HG03060 (cell line): ENCODE measurements at regions not wholly inside any gene's neighbourhood (a gene's known extent, or its start where the extent isn't known, plus 50 kb on each side); places are given as distances from the start of the nearest gene placed in this dataset.
"Not testable (repeated sequence)": the region's sequence is repeated elsewhere in the genome, so short reads cannot be mapped to it uniquely, and the experiment has no call there.

Experiments
- ATAC-seq: cut with Tn5 transposase; IDR thresholded peaks from one replicate; pipeline ENCODE4 v1.9.1; 2021; ENCODE audit warnings: low read depth, moderate number of reproducible peaks; ENCODE audit not compliant: unreplicated experiment

GRCh38 chr12:83468988-83469908 lies 782.5 kb downstream of the TMTC2 start:
- no peak for ATAC-seq

- no peak for ATAC-seq
Observed at GRCh38 chr12:83465632-83466031, 778.9 kb downstream of the TMTC2 start.

- ATAC-seq: no peak
Observed at GRCh38 chr12:83462419-83462818, 775.7 kb downstream of the TMTC2 start.

GRCh38 chr12:83461336-83461935 lies 774.7 kb downstream of the TMTC2 start:
- ATAC-seq: no peak

DNA sequence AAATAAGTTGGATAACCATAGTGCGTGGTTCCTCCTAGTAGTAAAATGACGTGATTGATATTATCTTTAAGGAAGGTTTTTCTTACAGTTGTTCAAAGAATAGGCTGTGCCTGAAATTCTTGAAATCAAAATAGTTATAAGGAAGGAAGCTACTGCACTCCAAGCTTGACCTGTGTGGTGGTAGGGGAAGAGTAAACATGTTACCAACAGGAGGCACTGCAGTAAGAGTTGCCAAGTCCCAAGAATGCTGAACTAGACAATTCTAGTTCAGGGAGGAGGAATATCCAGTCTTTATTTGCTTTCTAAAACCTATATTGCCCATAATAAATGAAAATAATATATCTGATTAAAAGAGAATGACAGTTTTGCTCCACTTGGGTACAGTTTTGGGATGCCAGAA lies 764.5 kb downstream of the TMTC2 start:
- no peak for ATAC-seq

GRCh38 chr12:83434600-83434999 lies 747.9 kb downstream of the TMTC2 start:
- ATAC-seq: no peak

DNA sequence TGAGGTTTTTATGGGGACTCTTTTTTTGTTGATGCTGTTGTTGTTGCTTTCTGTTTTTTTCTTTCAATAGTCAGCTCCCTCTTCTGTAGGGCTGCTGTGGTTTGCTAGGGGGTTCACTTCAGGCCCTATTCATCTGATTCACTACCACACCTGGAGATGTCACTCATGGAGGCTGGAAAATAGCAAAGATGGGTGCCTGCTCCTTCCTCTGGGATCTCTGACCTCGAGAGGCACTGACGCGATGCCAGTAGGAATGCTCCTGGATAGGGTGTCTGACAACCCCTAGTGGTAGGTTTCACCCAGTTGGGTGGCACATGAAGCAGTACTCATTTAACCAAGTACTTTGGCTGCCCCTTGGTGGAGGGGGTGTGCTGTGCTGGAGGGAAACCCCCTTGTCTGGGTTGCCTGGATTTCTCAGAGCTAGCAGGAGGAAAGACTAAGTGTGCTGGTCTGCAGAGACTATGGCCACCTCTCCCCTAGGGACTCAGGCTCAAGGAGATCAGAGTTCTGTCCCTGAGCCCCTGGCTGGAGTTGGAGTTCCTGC lies 745.5 kb downstream of the TMTC2 start:
- no peak for ATAC-seq

DNA sequence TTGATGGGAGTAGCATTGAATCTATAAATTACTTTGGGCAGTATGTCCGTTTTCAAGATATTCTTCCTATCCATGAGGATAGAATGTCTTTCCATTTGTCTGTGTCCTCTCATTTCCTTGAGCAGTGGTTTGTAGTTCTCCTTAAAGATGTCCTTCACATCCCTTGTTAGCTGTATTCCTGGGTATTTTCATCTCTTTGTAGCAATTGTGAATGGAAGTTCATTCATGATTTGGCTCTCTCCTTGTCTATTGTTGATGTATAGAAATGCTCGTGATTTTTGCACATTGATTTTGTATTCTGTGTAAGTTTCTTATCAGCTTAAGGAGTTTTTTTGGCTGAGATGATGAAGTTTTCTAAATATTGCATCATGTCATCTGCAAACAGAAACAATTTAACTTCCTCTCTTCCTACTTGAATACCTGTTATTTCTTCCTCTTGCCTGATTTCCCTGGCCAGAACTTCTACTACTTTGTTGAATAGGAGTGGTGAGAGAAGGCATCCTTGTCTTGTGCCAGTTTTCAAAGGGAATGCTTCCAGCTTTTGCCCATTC lies 741.0 kb downstream of the TMTC2 start:
- not testable (repeated sequence) for ATAC-seq

DNA sequence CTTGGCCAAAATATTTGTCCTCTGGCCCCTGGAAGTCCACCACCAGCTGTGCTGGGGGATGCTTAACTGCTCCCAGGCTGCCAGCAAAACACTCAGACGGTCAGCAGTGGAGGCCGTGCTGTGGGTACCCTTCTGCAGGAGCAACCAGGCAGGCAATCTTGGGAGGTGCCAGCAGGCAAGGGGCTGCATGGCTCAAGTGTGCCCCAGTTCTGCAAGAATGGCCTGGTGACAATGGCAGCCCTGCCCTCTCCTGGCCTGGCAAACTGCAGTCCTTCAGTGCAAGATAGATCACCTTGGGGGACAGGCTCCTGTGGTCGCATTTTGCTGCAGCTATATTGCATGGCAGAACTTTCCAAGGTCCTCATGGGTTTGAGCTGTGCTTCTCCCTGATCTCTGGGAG lies 728.3 kb downstream of the TMTC2 start:
- ATAC-seq: no peak

- no peak for ATAC-seq
Observed at GRCh38 chr12:83408851-83409250, 722.1 kb downstream of the TMTC2 start.

- ATAC-seq: no peak
Observed at GRCh38 chr12:83408146-83408545, 721.4 kb downstream of the TMTC2 start.

- ATAC-seq: no peak
Observed at GRCh38 chr12:83404521-83404920, 717.8 kb downstream of the TMTC2 start.

- no peak for ATAC-seq
Observed at GRCh38 chr12:83390186-83390585, 703.5 kb downstream of the TMTC2 start.

DNA sequence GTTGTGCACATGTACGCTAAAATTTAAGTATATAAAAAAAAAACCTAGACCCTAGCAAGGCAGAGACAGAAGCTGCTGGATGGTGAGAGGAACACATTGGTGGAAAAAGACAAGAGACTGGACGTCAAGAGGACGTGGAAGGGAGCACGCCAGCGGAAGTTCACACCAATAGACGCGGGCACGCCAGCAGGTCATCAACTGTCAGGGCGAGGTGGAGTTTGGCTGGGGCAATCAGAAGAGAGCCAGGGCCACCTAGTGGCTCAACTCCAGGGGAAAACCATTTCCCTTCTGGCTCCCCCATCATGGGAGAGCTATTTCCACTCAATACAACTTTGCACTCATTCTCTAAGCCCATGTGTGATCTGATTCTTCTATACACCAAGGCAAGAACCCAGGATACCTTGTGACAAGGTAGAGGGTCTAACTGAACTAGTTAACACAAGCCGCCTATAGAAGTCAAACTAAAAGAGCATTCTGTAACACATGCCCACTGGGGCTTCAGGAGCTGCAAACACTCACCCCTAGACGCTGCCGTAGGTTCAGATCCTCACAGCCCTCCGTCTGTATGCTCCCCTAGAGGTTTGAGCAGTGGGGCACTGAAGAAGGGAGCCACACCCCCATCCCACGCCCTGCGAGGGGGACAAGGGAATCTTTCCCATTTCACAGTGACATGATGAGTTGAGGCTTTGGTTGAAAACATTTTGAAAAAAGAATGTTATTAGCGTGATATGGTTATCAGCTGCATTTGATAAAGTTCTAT lies 702.7 kb downstream of the TMTC2 start:
- ATAC-seq: no peak

DNA sequence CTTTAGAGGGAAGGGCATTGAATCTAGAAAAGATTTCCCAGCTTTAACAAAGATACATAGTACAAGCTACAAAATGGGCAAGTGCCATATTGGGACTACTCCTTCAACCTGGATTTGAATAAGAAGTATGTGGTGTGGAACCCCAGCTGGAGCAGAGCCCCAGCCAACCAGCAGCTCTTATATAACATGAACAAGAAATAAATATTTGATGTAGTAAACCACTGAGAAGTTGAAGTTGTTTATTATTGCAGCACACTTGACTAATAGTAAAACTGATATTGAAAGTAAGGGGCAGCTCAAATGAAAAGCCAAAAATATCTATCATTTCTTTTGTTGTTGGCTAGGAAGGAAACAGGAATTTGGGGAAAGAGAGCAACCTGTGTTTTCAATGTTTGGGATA lies 701.8 kb downstream of the TMTC2 start:
- no peak for ATAC-seq

DNA sequence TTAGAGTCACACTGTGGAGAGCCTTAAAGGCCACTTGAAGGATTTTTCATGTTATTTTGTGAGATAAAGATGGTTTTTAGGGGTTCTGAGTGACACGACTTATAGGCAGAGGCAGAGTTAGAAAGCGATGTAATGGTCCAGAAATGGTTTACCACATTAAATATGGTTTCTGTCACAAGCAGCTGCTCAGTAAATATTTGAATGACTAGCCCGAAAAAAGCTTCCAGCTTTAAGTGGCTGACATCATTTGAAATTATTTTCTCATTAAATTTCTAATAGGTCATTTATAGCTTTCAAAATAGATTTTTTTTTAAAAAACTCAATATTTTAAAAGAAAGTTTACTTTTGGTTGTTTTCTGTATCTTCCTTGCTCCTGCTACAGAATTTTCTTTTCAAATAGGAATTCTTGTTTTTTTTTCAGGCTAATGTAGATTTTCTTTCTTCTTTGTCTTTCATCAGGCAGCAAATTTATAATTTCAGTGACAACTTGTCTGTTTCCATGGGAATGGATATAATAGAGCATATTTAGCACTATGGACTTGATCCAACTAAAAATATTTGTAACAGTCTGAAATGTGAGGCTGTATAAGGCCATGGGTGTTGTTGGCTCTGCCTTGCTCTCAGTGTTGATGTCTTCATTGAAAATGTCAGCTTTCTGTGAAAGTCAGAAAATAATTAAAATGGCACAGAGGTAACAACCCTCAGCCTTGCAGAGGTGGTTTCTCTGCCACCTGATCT lies 700.0 kb downstream of the TMTC2 start:
- ATAC-seq: no peak

DNA sequence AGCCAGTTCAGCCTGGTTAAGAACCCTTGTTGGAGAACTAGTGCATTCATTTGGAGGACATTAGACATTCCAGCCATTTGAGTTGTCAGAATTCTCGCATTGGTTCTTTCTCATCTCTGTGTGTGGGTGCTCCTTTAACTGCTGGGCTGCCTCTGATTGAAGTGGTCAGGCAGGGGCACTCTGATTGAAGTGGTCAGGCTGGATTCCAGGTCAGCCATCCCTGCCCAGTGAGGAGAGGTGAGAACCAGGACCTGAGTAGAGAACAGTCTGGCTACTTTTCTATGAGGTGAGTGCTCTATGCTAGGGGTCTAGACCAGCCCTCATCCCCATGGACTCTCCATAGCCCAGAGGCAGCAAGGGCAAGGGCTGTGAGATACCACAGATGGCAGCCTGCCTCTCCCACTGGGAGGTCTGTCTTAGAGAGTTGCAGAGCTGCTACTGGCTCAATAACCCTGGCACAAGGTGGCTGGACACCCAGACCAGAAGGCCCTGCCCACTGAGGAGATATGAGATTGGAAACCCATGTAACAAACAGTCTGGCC lies 691.6 kb downstream of the TMTC2 start:
- ATAC-seq: no peak

GRCh38 chr12:83365317-83365716 lies 678.6 kb downstream of the TMTC2 start:
- ATAC-seq: no peak

DNA sequence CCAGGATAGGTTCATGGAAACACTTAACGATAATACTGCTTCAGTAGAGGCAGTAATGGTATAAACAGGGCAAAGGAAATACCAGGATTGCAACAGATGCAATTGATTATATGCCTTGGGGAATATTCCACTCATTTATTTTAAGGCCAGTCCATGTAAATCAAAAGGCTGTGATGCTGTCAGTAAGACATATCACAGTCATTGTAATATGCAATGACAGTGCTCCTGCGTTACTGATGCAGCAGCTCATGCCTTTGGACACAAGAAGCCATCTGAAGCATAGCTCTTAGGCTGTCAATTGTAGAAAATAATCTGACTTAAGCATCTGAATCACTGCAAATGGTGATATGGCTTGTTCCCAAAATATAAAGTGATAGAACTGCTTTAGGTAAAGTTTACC lies 674.8 kb downstream of the TMTC2 start:
- ATAC-seq: no peak

- ATAC-seq: no peak
Observed at GRCh38 chr12:83361071-83361470, 674.4 kb downstream of the TMTC2 start.
